ENCODE measurements at regions not wholly inside any gene's neighbourhood (a gene's known extent, or its start where the extent isn't known, plus 50 kb on each side); places are given as distances from the start of the nearest gene placed in this dataset.

GRCh38 chr3:170730071-170730812 is 139.8 kb downstream of the RPL22L1 start:
- DNase-seq (ENCODE audit: low spot score): no peak

- DNase-seq (ENCODE audit: low spot score): no peak
Observed at GRCh38 chr3:170728181-170728580, 141.8 kb downstream of the RPL22L1 start.

DNA sequence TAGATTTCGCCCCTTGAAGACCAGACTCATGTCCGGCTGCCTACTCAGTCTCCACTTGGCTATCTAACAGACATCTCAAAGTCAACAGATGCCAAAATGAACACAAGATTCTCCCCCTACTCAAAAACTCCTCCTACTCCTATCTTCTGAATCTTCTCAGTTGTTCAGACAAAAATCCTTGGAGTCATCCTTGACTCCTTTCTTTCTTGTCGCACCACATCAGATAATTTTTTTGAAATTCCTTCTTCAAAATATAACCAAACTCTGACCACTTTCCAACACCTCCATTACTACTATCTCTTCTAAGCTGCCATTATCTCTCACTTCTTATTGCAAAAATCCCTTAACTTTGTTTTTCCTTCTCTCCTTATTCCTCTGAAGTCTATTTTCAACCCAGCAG is 141.9 kb upstream of the SLC7A14 start:
- DNase-seq (ENCODE audit: low spot score): no peak

GRCh38 chr3:170726976-170727661 is 141.2 kb upstream of the SLC7A14 start:
- DNase-seq (ENCODE audit: low spot score): peak; percentile 78

- no peak for DNase-seq (ENCODE audit: low spot score)
Observed at GRCh38 chr3:170725285-170725731, 139.4 kb upstream of the SLC7A14 start.

- DNase-seq (ENCODE audit: low spot score): peak; percentile 52
Observed at GRCh38 chr3:170724599-170725280, 138.9 kb upstream of the SLC7A14 start.

DNA sequence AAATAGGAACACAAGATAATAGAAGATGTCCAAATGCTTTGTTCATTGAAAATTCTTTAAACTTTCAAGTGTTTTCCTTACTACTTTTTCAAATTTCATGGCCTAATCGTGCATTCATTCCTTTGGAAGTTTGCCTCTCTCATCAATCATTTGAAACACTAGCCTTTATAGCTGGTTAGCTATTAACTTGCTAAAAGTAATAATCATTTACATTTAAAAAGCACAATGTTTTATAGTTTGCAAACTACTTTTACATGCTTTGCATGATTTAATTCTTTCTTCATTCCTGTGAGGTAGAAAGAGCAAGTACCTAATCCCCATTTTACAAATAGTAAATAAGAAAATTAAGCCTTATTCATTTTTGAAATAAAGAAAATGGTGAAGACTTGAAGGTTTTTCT is 137.4 kb upstream of the SLC7A14 start:
- DNase-seq (ENCODE audit: low spot score): no peak

GRCh38 chr3:170721563-170721962 is 135.7 kb upstream of the SLC7A14 start:
- DNase-seq (ENCODE audit: low spot score): no peak

DNA sequence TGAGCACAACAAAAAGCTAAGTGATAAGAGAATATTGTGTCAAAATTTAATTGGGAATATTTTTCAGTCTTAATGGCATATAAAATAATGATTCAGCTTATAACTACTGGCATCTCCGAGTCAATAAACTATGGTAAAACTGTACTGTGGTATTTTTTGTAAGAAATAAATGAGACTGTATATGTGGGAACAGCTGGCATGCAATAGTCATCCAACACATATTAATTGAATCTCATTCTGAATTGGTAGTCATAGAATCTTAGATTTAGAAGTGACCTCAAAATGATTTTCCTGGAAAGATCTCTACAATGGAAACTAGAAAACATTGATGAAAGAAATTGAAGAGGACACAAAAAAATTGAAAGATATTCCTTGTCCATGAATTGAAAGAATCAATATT is 133.4 kb upstream of the SLC7A14 start:
- DNase-seq (ENCODE audit: low spot score): no peak

DNA sequence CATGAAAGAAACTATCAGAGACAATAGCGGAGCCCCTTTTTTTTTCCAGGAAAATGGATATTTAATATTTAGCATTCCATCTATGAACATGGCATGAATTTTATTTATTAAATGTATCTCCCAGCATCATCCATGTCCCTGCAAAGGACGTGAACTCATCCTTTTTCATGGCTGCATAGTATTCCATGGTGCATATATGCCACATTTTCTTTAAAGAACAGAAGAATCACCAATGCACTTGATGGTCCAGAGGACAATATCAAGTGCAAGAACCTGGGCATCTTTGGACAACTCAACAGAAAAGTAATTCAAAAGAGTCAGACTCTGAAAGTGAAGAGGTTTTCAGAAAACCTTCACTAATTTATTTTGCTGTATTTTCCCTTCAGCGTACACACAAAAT is 133.0 kb upstream of the SLC7A14 start:
- no peak for DNase-seq (ENCODE audit: low spot score)

DNA sequence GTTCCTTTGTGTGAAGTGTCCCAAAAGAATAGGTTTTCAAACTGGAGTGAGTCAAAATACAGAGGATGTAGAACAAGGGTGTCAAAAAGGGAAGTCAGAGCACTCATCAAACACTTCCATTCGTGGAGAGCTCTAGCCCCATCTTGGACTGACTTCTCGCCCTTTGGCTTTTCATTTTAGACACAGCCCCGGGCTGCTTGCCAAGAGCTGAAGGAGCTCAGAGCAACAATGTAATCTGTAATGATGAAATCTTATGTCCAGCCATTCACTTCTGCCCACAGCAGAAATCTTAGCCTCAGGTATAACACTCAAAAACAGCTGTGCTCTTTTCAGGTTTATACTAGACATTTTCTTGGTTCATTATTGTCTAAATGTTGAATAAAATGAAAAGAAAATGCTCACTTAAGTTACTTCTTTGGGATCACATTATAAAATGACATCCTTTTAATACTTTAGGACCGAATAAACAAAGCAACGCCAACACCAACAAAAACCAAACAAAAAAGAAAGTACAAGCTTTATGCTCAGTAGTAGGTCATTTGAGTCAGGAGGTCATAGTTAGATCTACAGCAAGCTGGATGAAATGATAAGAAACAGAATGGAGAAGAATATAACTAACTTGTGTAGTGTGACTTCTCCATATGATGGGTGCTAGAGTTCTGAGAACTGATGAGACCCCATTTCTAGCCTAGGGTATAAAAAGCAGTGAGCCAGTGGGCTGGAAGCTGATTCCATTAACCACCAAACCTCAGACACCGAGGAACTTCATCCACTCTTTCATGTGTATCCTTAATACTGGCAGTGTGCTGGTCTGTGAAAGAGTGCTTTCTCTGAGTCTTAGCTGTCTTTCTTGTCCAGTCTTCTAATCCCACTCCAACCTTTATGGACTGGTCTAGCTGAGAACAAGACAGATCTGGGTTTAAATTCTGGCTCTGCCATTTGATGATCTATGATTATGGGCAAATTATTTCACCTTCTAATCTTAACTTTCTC is 131.8 kb upstream of the SLC7A14 start:
- no peak for DNase-seq (ENCODE audit: low spot score)

DNA sequence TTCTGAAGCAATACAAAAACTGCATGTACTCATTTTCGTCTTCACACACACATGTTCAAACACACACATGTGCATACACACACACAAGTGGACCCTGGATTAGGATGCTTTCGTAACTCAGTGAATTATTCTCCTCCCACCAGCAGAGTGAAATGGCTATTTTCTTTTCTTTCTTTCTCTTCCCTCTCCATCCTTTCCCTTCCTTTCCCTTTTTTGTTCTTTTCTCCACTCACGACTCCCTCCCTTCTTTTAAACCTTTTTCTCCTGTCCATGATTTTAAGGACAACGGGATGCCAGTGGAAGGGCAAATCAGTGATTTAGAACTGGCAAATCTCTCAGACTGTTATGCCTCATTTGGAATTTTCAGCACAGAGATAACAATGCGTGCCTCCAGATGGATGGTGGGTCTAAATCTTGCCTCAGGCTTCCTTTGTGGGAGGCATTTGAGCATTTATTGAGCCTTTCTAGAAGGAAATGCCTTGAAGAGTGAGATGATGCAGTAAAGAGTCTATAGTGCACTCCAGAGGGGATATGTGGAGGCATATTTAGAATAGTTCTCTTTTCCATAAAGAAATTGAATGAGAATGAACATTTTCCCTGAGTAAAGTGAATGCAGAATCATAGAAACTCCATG is 130.4 kb upstream of the SLC7A14 start:
- DNase-seq (ENCODE audit: low spot score): no peak

- no peak for DNase-seq (ENCODE audit: low spot score)
Observed at GRCh38 chr3:170714562-170715535, 129.0 kb upstream of the SLC7A14 start.

DNA sequence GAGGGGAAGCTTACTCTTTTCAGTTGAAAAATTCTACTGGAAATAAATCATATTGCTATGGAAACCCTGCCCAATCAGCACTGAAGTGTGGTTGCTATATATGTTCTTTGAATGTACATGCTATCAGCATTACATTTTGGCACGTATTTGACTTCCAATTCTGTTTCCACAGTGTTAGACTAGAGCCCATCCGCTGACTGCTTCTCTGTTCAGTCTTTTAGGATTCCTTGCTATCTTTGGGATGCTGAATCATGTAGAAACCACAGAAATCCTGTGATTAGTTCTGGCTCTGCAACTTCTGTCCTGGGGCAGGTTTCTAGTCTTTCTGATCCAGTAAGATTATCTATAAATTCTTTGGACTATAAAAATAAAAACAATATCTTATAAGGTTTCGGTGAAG is 128.2 kb upstream of the SLC7A14 start:
- DNase-seq (ENCODE audit: low spot score): no peak

GRCh38 chr3:170713653-170714052 is 127.8 kb upstream of the SLC7A14 start:
- DNase-seq (ENCODE audit: low spot score): no peak

GRCh38 chr3:170712798-170713197 is 126.9 kb upstream of the SLC7A14 start:
- no peak for DNase-seq (ENCODE audit: low spot score)

DNA sequence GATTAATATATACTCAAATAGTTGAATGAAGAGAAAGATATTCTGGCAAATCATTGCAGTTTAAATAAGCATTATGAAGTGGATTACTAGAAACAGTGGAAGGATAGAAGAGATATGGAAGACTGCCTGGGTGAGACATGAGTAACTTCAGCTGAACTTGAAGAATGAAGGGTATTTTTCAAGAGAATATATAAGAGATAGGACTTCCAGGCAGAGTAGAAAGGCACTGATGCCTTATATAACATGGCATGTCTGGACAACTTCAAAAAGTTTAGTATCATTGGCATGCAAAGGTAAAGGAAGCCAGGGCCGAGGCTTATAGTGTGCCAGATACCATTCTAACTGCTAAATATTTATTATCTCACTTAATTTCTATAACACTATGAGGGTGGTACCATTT is 126.5 kb upstream of the SLC7A14 start:
- no peak for DNase-seq (ENCODE audit: low spot score)

GRCh38 chr3:170711786-170712185 is 125.9 kb upstream of the SLC7A14 start:
- DNase-seq (ENCODE audit: low spot score): no peak

GRCh38 chr3:170709046-170709445 is 123.2 kb upstream of the SLC7A14 start:
- DNase-seq (ENCODE audit: low spot score): peak; percentile 87

GRCh38 chr3:170707899-170708298 is 122.0 kb upstream of the SLC7A14 start:
- DNase-seq (ENCODE audit: low spot score): no peak
